ENCODE measurements at regions not wholly inside any gene's neighbourhood (a gene's known extent, or its start where the extent isn't known, plus 50 kb on each side); places are given as distances from the start of the nearest gene placed in this dataset.

GRCh38 chr7:155138204-155138603 is 68.1 kb downstream of the HTR5A start:
- DNase-seq (ENCODE audit: low spot score) = no peak

DNA sequence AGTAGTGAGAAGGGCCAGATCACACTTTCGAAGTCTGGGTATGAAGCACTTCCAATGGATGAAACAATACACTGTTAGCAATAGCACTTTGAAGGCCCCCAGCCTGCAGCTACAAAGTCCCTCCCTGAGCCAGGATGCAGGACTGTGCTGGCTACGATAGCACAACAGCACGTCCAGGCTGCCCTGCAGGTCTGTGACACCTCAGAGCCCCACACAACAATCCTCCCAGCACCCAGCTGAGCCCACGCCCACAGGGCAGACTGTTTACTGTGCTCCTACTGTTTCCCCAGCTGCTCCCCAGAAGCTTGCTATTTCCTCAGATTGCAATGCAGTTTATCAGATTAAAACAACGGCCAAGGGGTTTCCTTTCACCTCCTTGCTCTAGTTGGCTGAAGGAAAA is 71.4 kb downstream of the HTR5A start:
- DNase-seq (ENCODE audit: low spot score) = no peak

GRCh38 chr7:155143381-155143780 is 73.3 kb downstream of the HTR5A start:
- no peak for DNase-seq (ENCODE audit: low spot score)

GRCh38 chr7:155144371-155144770 is 74.2 kb downstream of the HTR5A start:
- DNase-seq (ENCODE audit: low spot score) = no peak

- no peak for DNase-seq (ENCODE audit: low spot score)
Observed at GRCh38 chr7:155145477-155146255, 75.5 kb downstream of the HTR5A start.

GRCh38 chr7:155147172-155147571 is 77.0 kb downstream of the HTR5A start:
- no peak for DNase-seq (ENCODE audit: low spot score)

GRCh38 chr7:155147624-155148023 is 77.5 kb downstream of the HTR5A start:
- no peak for DNase-seq (ENCODE audit: low spot score)

DNA sequence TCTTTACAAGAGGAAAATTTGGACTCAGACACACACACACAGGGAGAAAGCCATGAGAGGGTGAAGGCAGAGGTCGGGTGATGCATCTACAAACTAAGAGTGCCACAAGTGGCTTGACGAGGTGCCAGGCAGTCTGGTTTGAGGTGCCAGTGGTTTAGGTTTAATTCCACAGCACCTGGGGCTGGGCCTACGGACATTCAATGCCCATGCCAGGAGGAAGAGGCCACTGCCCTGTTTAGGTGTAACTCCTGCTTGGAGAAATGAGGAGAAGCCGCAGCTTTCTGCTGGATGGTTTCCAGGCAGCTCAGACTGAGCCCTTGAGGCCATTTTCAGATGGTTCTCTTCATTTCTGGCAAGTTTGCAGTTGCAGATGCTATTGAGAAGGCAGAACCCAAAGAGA is 83.6 kb downstream of the HTR5A start:
- no peak for DNase-seq (ENCODE audit: low spot score)

- no peak for DNase-seq (ENCODE audit: low spot score)
Observed at GRCh38 chr7:155154586-155154985, 84.5 kb downstream of the HTR5A start.

DNA sequence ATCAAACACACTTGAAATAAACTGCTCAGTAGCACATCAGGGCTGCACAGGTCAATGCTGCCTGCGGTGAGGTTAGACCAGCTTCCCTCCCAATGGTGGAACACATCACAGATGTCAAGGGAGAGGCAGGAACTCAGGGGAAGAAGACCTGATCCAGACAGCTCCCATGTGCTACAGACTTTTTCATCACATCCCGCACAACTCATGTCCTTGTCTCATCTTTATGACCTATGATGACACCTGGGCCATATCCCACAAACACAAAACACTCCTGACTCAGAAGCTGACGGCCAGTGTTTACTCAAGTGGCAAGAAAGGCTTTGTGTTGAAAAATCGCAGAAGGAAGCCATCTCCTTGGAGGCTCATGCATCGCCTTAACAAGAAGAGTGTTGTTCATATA is 91.6 kb downstream of the HTR5A start:
- no peak for DNase-seq (ENCODE audit: low spot score)

DNA sequence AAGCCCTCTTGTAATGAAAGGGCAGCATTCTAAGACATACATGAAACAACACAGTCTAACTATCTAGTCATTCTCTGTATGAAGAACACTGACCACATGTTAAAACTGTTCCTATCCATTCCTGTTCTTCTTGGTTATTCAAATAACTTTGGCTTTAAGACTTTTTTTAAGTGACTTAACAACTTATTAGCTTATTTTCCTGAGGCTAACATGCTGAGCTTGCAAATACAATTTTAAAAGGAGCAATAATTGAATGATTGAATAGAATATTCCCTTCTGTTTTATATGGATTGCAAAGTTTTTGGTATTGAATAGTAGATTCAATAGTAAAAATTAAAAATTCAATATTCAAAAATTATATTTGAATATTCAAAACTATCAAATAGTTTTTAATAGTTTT is 92.3 kb downstream of the HTR5A start:
- DNase-seq (ENCODE audit: low spot score) = no peak

- DNase-seq (ENCODE audit: low spot score) = no peak
Observed at GRCh38 chr7:155163696-155164095, 93.6 kb downstream of the HTR5A start.

DNA sequence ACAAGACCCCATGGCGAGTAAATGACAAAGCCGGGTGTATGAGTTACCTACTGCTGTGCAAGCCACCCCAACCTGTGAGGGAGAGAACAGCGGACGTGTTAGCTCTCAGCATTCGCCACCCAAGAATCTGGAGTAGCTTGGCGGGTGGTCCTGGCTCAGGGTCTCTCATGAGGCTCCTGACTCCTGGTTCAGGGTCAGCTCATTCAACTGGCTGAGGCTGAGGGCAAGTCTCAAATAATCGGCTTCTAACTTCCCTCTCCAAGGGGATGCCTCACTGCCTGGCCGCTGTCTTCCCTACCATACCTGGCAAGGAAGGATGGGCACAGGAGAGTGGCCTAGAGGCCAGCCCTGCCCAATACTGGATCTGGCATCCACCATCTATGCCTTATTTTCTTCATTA is 94.2 kb downstream of the HTR5A start:
- no peak for DNase-seq (ENCODE audit: low spot score)

DNA sequence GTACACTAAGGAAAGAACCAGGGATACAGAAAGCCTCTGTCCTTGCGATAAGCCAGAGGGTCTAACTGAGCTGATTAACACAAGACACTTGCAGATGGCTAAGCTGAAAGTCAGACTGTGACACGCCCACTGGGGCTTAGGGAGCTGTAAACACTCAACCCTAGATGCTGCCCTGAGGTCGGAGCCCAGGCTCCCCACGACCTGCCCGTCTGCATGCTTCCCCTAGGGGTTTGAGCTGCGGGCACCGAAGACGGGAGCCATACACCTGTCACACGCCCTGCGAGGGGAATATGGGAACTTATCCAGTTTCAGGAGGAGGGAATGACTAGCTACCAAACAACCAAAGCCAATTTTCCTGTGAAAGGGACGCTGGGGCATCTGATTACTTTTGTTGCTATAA is 96.0 kb downstream of the HTR5A start:
- DNase-seq (ENCODE audit: low spot score) = no peak

- no peak for DNase-seq (ENCODE audit: low spot score)
Observed at GRCh38 chr7:155166673-155167370, 96.7 kb downstream of the HTR5A start.

DNA sequence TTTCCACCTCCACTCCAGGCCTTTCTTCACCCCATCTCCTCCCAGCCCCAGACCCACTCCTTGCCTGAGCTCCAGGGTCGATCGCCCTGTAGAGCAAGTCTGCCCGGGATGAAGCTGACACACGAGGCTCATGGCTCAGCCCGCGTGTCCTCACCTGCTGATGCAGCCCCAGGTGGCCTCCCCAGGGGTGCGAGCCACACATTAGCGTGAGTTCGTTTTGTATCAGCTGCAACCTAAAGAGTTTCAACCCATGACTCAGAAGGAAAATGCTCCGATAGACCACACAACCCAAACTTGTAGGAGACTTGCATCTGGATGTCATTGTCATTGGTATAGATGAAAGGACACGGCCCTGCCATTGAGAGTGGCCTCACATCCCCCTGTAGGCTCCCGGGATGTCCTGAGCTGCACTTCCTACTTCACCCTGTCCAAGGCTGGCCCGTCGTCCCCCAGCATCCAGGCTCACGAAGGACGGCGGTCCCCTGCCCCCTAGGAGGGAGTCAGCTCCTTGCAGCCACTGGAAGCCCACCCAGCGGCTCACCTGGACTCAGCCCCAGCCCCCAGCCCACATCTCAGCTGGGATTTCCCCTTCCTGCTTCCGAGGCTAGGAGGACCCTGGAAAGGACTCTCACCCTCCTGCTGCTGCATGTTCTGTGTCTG is 97.7 kb downstream of the HTR5A start:
- DNase-seq (ENCODE audit: low spot score) = no peak

- DNase-seq (ENCODE audit: low spot score) = no peak
Observed at GRCh38 chr7:155168597-155169480, 98.7 kb downstream of the HTR5A start.

GRCh38 chr7:155169498-155170065 is 99.5 kb downstream of the HTR5A start:
- no peak for DNase-seq (ENCODE audit: low spot score)

DNA sequence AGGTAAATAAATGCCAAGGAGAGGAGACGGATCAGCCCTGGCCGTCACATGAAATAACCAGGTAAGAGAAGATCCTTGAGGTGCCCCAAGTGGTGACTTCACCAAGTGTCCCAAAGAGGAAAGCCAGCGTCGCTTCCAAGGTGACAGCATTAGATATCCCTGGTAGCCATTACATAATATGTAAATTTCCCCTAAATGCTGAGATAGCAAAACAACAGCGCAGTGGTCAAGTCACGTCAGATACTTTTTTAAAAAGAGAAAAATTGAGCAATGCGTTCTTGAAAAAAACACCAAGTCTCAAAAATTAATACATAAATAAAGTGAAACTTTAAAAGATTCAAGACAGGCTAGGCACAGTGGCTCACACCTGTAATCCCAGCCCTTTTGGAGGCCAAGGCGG is 100.2 kb downstream of the HTR5A start:
- no peak for DNase-seq (ENCODE audit: low spot score)

GRCh38 chr7:155172141-155172540 is 102.0 kb downstream of the HTR5A start:
- DNase-seq (ENCODE audit: low spot score) = no peak

DNA sequence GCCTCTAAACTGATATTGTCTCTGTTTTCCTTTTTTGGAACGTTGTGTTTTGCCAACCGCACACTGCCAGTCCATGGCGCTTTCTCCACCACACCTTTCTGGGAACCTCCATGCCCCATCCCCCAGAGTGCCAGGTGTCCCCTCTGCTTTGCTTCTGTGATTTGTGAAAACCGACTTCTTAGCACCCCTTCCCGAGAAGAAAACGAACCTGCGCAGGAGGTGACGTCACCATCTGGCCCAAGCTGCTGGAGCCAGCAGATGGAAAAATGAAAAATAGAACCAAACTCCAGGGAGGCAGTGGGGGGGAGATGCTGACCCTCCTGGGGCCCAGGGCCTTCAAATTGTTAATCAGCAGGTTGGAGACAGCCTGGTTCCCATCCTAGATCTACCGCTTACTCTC is 103.8 kb downstream of the HTR5A start:
- DNase-seq (ENCODE audit: low spot score) = no peak

- DNase-seq (ENCODE audit: low spot score) = no peak
Observed at GRCh38 chr7:155178096-155178495, 108.0 kb downstream of the HTR5A start.

Measured in HuH-7 (cell line).